IMR-90 (cell line): ENCODE measurements at regions not wholly inside any gene's neighbourhood (a gene's known extent, or its start where the extent isn't known, plus 50 kb on each side); places are given as distances from the start of the nearest gene placed in this dataset.

Experiments used
- ATAC-seq: fragments of 200-7000 bp; cut with Tn5 transposase; 2 replicates; pipeline ENCODE4 v1.9.1; 2020; ENCODE audit warnings: low read depth, mild to moderate bottlenecking, moderate library complexity
- BruUV-seq: library from RNA; stranded (reverse); fragments of 400-500 nt; replicated peaks from 2 replicates; lab custom pipeline; 2021; lab: Mats Ljungman, UMichigan
- CTCF ChIA-PET: fragments of 300-600 bp; formaldehyde crosslinking; extraction: SDS; loops from one replicate; lab custom pipeline; 2021; ENCODE audit warnings: antibody characterized with exemption; lab: Yijun Ruan, JAX
- POLR2A ChIA-PET: fragments of 300-600 bp; sonication (Branson Sonifier 250); formaldehyde crosslinking; loops from one replicate; lab custom pipeline; 2022; ENCODE audit warnings: antibody characterized with exemption; ENCODE audit not compliant: unreplicated experiment; lab: Charles Lee
- DNase-seq: peaks from one replicate; pipeline ENCODE4 v3.0.0; 2013
- H2AFZ ChIP-seq: replicated peaks from 2 replicates; pipeline ENCODE3; 2013; ENCODE audit warnings: low read length, mild to moderate bottlenecking; ENCODE audit not compliant: poor library complexity
- H2AK5ac ChIP-seq: 2 replicates; pipeline ENCODE4 v1.6.1; 2013; ENCODE audit warnings: low read depth, low read length, inconsistent platforms
- H2AK9ac ChIP-seq: replicated peaks from 2 replicates; pipeline ENCODE3; 2013; ENCODE audit warnings: mild to moderate bottlenecking, low read depth, low read length, moderate library complexity; ENCODE audit not compliant: poor library complexity
- H2BK120ac ChIP-seq: 2 replicates; pipeline ENCODE4 v1.6.1; 2013; ENCODE audit warnings: low read depth, low read length, inconsistent platforms
- H2BK15ac ChIP-seq: 3 replicates; pipeline ENCODE4 v1.6.1; 2013; ENCODE audit warnings: low read depth, low read length, inconsistent platforms
- H2BK20ac ChIP-seq: 2 replicates; pipeline ENCODE4 v1.6.1; 2013; ENCODE audit warnings: low read depth, mild to moderate bottlenecking, inconsistent platforms, low read length, moderate library complexity
- H2BK5ac ChIP-seq: 2 replicates; pipeline ENCODE4 v1.6.1; 2013; ENCODE audit warnings: mild to moderate bottlenecking, low read depth, low read length, inconsistent platforms; ENCODE audit not compliant: poor library complexity, severe bottlenecking
- H3K14ac ChIP-seq: replicated peaks from 2 replicates; pipeline ENCODE4 v1.6.1; 2013; ENCODE audit warnings: low read depth, low read length, inconsistent platforms
- H3K18ac ChIP-seq: 2 replicates; pipeline ENCODE4 v1.6.1; 2013; ENCODE audit warnings: low read depth, low read length, control low read depth
- H3K23ac ChIP-seq: 2 replicates; pipeline ENCODE4 v1.6.1; 2013; ENCODE audit warnings: low read depth, low read length, inconsistent platforms
- H3K27ac ChIP-seq: 2 replicates; pipeline ENCODE4 v1.5.1; 2013; ENCODE audit warnings: mild to moderate bottlenecking, control low read depth, low read length; ENCODE audit not compliant: insufficient read depth
- H3K27me3 ChIP-seq: 2 replicates; pipeline ENCODE4 v1.6.1; 2013; ENCODE audit warnings: low read length; ENCODE audit not compliant: control insufficient read depth, insufficient read depth
- H3K36me3 ChIP-seq: 2 replicates; pipeline ENCODE4 v1.6.1; 2013; ENCODE audit warnings: low read length, mixed read lengths; ENCODE audit not compliant: control insufficient read depth, insufficient read depth
- H3K4ac ChIP-seq: 2 replicates; pipeline ENCODE4 v1.6.1; 2013; ENCODE audit warnings: low read depth, low read length, inconsistent platforms
- H3K4me1 ChIP-seq: 2 replicates; pipeline ENCODE4 v1.6.1; 2013; ENCODE audit warnings: low read length, mixed read lengths; ENCODE audit not compliant: control insufficient read depth, insufficient read depth
- H3K4me2 ChIP-seq: 2 replicates; pipeline ENCODE4 v1.6.1; 2013; ENCODE audit warnings: low read depth, mild to moderate bottlenecking, control low read depth, low read length, moderate library complexity
- H3K4me3 ChIP-seq: 2 replicates; pipeline ENCODE4 v1.5.1; 2013; ENCODE audit warnings: low read depth, mild to moderate bottlenecking, control low read depth, low read length, moderate library complexity; ENCODE audit not compliant: insufficient read depth
- H3K56ac ChIP-seq: 2 replicates; pipeline ENCODE4 v1.6.1; 2013; ENCODE audit warnings: low read length, inconsistent platforms; ENCODE audit not compliant: insufficient read depth; ENCODE audit errors: extremely low read depth
- H3K79me1 ChIP-seq, 2 experiments: 2 replicates each; pipeline ENCODE4 v1.6.1; 2013; ENCODE audit warnings: low read length in 2 of 2, inconsistent platforms in 1 of 2, low read depth in 1 of 2
- H3K9ac ChIP-seq: 2 replicates; pipeline ENCODE4 v1.6.1; 2013; ENCODE audit warnings: low read depth, low read length, control low read depth
- H3K9me1 ChIP-seq: 2 replicates; pipeline ENCODE4 v1.6.1; 2013; ENCODE audit warnings: low read length, inconsistent platforms; ENCODE audit not compliant: insufficient read depth
- H3K9me3 ChIP-seq: 2 replicates; pipeline ENCODE4 v1.6.1; 2013; ENCODE audit warnings: low read length; ENCODE audit not compliant: control insufficient read depth, insufficient read depth
- H4K20me1 ChIP-seq: 2 replicates; pipeline ENCODE4 v1.6.1; 2013; ENCODE audit warnings: low read length, inconsistent platforms; ENCODE audit not compliant: insufficient read depth
- H4K5ac ChIP-seq: 2 replicates; pipeline ENCODE4 v1.6.1; 2013; ENCODE audit warnings: mild to moderate bottlenecking, low read depth, low read length, control low read depth
- H4K8ac ChIP-seq, 2 experiments: 2 replicates each; pipeline ENCODE4 v1.6.1; 2013; ENCODE audit warnings: low read depth in 2 of 2, low read length in 2 of 2, control low read depth in 1 of 2, inconsistent platforms in 1 of 2
- H4K91ac ChIP-seq: 2 replicates; pipeline ENCODE4 v1.6.1; 2013; ENCODE audit warnings: low read depth, low read length, inconsistent platforms; ENCODE audit not compliant: insufficient read depth
- BHLHE40 ChIP-seq: fragments of 150-350 bp; IDR thresholded peaks from 2 replicates; pipeline ENCODE4 v1.6.1; 2016; ENCODE audit warnings: mild to moderate bottlenecking, low read depth, low read length
- CEBPB ChIP-seq: IDR thresholded peaks from 2 replicates; pipeline ENCODE4 v1.6.1; 2012; ENCODE audit warnings: low read depth, low read length, improper control_type of control experiment
- CTCF ChIP-seq: conservative IDR thresholded peaks from 2 replicates; pipeline ENCODE4 v1.5.1; 2012; ENCODE audit warnings: mild to moderate bottlenecking, low read depth, low read length, improper control_type of control experiment
- FOS ChIP-seq: fragments of 150-350 bp; IDR thresholded peaks from 2 replicates; pipeline ENCODE4 v1.6.1; 2016; ENCODE audit warnings: low read depth, low read length
- MAFK ChIP-seq: IDR thresholded peaks from 2 replicates; pipeline ENCODE4 v1.6.1; 2012; ENCODE audit warnings: low read depth, low read length, improper control_type of control experiment
- MAZ ChIP-seq: IDR thresholded peaks from 2 replicates; pipeline ENCODE4 v1.6.1; 2012; ENCODE audit warnings: low read depth, mild to moderate bottlenecking, low read length, improper control_type of control experiment, moderate library complexity, borderline replicate concordance
- MXI1 ChIP-seq: IDR thresholded peaks from 2 replicates; pipeline ENCODE4 v1.6.1; 2012; ENCODE audit warnings: low read depth, mild to moderate bottlenecking, low read length, moderate library complexity, borderline replicate concordance
- NFE2L2 ChIP-seq: fragments of 150-350 bp; IDR thresholded peaks from 2 replicates; pipeline ENCODE4 v1.6.1; 2016; ENCODE audit warnings: low read depth, mild to moderate bottlenecking, low read length
- POLR2A ChIP-seq: IDR thresholded peaks from 2 replicates; pipeline ENCODE4 v1.6.1; 2012; ENCODE audit warnings: mild to moderate bottlenecking, low read depth, low read length
- RAD21 ChIP-seq: IDR thresholded peaks from 2 replicates; pipeline ENCODE4 v1.6.1; 2012; ENCODE audit warnings: low read length, improper control_type of control experiment
- RCOR1 ChIP-seq: IDR thresholded peaks from 2 replicates; pipeline ENCODE4 v1.6.1; 2012; ENCODE audit warnings: mild to moderate bottlenecking, low read length, improper control_type of control experiment; ENCODE audit not compliant: insufficient replicate concordance
- RFX5 ChIP-seq: IDR thresholded peaks from 2 replicates; pipeline ENCODE4 v1.8.0; 2012; ENCODE audit warnings: low read depth, mild to moderate bottlenecking, low read length, moderate library complexity
- USF2 ChIP-seq: fragments of 150-350 bp; IDR thresholded peaks from 2 replicates; pipeline ENCODE4 v1.6.1; 2017; ENCODE audit warnings: mild to moderate bottlenecking, antibody characterized with exemption, low read length, low read depth
- WGBS, 2 experiments: methylation state at CpG; one replicate each; pipeline versions ENCODE4 v1.1.5 to v1.1.7; 2013; ENCODE audit warnings: missing lambda C conversion rate in 2 of 2; ENCODE audit not compliant: insufficient read length in 1 of 2; ENCODE audit errors: extremely low coverage in 2 of 2; 5-methylcytosine and 5-hydroxymethylcytosine counted together
- dilution Hi-C: fragments of 300-500 bp; cut with HindIII; formaldehyde crosslinking; loops from one replicate; pipeline ENCODE4 v1.14.3; 2018; ENCODE audit warnings: low sequenced_read_pairs; ENCODE audit not compliant: unreplicated experiment
- in situ Hi-C: fragments of 300-500 bp; cut with MboI; formaldehyde crosslinking; loops from 3 replicates; pipeline ENCODE4 v1.14.3; 2019; ENCODE audit warnings: low sequenced_read_pairs, inconsistent platforms, mixed read lengths
- intact Hi-C: fragments of 100-400 bp; cut with micrococcal nuclease; formaldehyde crosslinking; loops from 2 replicates; pipeline ENCODE4 v1.10.0; 2022

GRCh38 chr4:14560577-14560976, 441.7 kb upstream of the CPEB2 start:
- no peak for TF ChIP-seq FOS
- TF ChIP-seq CTCF = no peak
- TF ChIP-seq MAZ = no peak
- no peak for TF ChIP-seq BHLHE40
- no peak for TF ChIP-seq RCOR1
- TF ChIP-seq CEBPB = no peak
- TF ChIP-seq NFE2L2 = no peak
- TF ChIP-seq RFX5 = no peak
- TF ChIP-seq RAD21 = no peak
- no peak for TF ChIP-seq MXI1
- no peak for TF ChIP-seq USF2
- TF ChIP-seq MAFK = no peak
- no peak for TF ChIP-seq POLR2A
- Histone ChIP-seq H3K27ac (no peak overlapping the region), H4K8ac (no peak overlapping the region), H2AK9ac (no peak overlapping the region), H3K18ac (no peak overlapping the region), H2BK5ac (no peak overlapping the region), H3K9me1 (no peaks in the 10 kb centered on the region), H3K9me3 (peaks cover 3% of the 10 kb centered on the region; the same call in 1 of the 2 replicates), H2AFZ (no peak overlapping the region), H3K9ac (no peak overlapping the region), H3K79me1 (no peaks in the 10 kb centered on the region), H3K36me3 (no peaks in the 10 kb centered on the region), H2BK120ac (no peak overlapping the region), H4K91ac (no peak overlapping the region), H3K23ac (no peak overlapping the region), H3K56ac (no peak overlapping the region), H4K20me1 (no peaks in the 10 kb centered on the region), H3K4me2 (no peak overlapping the region), H3K14ac (no peak overlapping the region), H4K5ac (no peak overlapping the region), H3K4ac (no peak overlapping the region), H3K4me1 (no peaks in the 10 kb centered on the region), H2BK15ac (no peak overlapping the region), H2AK5ac (no peak overlapping the region), H2BK20ac (no peak overlapping the region), H3K27me3 (no peaks in the 10 kb centered on the region), H3K4me3 (no peak overlapping the region)
- DNase-seq (no peak), ATAC-seq (no peak)
- ChIA-PET POLR2A (no interaction called here), CTCF (no interaction called here)
- dilution Hi-C loops = no loop called here
- no CpG with 5 or more reads among the region's 1 CpG for WGBS, 2 experiments
- no TSS peak for BruUV-seq
- intact Hi-C loops = no loop called here
- in situ Hi-C loops = no loop called here
